A673 (cell line): ENCODE measurements at regions not wholly inside any gene's neighbourhood (a gene's known extent, or its start where the extent isn't known, plus 50 kb on each side); places are given as distances from the start of the nearest gene placed in this dataset.

Source experiments
- BruUV-seq: library from RNA; stranded (reverse); fragments of 400-500 nt; replicated peaks from 2 replicates; lab custom pipeline; 2021; lab: Mats Ljungman, UMichigan
- CTCF ChIA-PET: fragments of 300-600 bp; sonication (Branson Sonifier 250); formaldehyde crosslinking; loops from one replicate; lab custom pipeline; 2022; ENCODE audit warnings: antibody characterized with exemption; lab: Charles Lee
- POLR2A ChIA-PET: fragments of 300-600 bp; sonication (Branson Sonifier 250); formaldehyde crosslinking; loops from one replicate; lab custom pipeline; 2022; ENCODE audit warnings: antibody characterized with exemption; ENCODE audit not compliant: low non-redundant PET; lab: Charles Lee
- DNase-seq: peaks from one replicate; pipeline ENCODE4 v3.0.0-alpha.2; 2015; ENCODE audit warnings: low spot score
- H3K27ac ChIP-seq: fragments of 200-600 bp; sonication (generic); 2 replicates; pipeline ENCODE4 v1.5.1; 2016; ENCODE audit warnings: mixed run types, low read depth, mild to moderate bottlenecking, mixed read lengths, antibody characterized with exemption, low read length; ENCODE audit not compliant: poor library complexity, severe bottlenecking
- H3K27me3 ChIP-seq: fragments of 200-600 bp; sonication (generic); replicated peaks from 2 replicates; pipeline ENCODE4 v1.6.1; 2017; ENCODE audit warnings: mixed run types, low read depth, mild to moderate bottlenecking, mixed read lengths, antibody characterized with exemption, low read length; ENCODE audit not compliant: insufficient read depth, poor library complexity
- H3K36me3 ChIP-seq: fragments of 200-600 bp; sonication (generic); 2 replicates; pipeline ENCODE4 v1.6.1; 2016; ENCODE audit warnings: mixed run types, mild to moderate bottlenecking, mixed read lengths, antibody characterized with exemption, low read length; ENCODE audit not compliant: insufficient read depth, poor library complexity, severe bottlenecking
- H3K4me1 ChIP-seq: fragments of 200-600 bp; sonication (generic); 2 replicates; pipeline ENCODE4 v1.6.1; 2017; ENCODE audit warnings: mixed run types, mild to moderate bottlenecking, mixed read lengths, antibody characterized with exemption, low read length; ENCODE audit not compliant: insufficient read depth, poor library complexity, severe bottlenecking
- H3K4me3 ChIP-seq: fragments of 200-600 bp; sonication (generic); 2 replicates; pipeline ENCODE4 v1.5.1; 2016; ENCODE audit warnings: low read depth, mixed run types, mild to moderate bottlenecking, mixed read lengths, low read length; ENCODE audit not compliant: poor library complexity, severe bottlenecking
- H3K9me3 ChIP-seq: fragments of 200-600 bp; sonication (generic); 2 replicates; pipeline ENCODE4 v1.6.1; 2016; ENCODE audit warnings: mixed run types, low read depth, mild to moderate bottlenecking, mixed read lengths, antibody characterized with exemption, low read length; ENCODE audit not compliant: poor library complexity, severe bottlenecking
- EZH2 ChIP-seq: fragments of 200-600 bp; sonication (generic); IDR thresholded peaks from 2 replicates; pipeline ENCODE4 v1.6.1; 2017; ENCODE audit warnings: borderline replicate concordance, low read depth, mild to moderate bottlenecking, mixed read lengths, antibody characterized with exemption, low read length; ENCODE audit not compliant: poor library complexity, severe bottlenecking
- intact Hi-C: fragments of 100-400 bp; cut with micrococcal nuclease; formaldehyde crosslinking; loops from one replicate; pipeline ENCODE4 v1.10.0; 2022; ENCODE audit not compliant: unreplicated experiment
- TF ChIP-seq, protein P1 (sequence below): fragments of 300-800, 200-600 bp; sonication (generic); conservative IDR thresholded peaks from 2 replicates; pipeline ENCODE4 v1.5.1; 2017; ENCODE audit warnings: low read depth, mild to moderate bottlenecking, antibody characterized with exemption, low read length, moderate library complexity, mixed read lengths

DNA sequence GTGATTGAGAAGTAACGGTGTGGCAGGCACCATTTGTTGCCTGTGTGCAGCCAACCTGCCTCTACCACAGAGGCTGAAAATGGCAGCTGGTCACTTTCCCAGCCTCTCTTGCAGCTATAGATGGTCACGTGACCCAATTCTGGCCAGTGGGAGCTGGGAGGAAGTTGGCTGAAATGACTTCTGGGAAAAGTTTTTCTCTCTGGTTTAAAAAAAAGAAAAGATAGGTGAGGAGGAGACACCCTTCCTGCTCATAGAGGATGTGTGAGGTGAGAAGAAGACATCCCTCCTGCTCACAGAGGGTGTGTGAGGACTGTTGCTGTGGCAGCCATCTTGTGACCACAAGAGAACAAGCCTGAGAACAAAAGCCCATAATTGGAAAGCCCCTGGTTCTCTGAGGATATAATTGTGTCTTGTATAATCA is 122.8 kb downstream of the SYF2 start:
- H3K27me3 ChIP-seq, result no peaks in the 10 kb centered on the region
- CTCF ChIA-PET, result no interaction called here
- no TSS peak for BruUV-seq
- H3K9me3 ChIP-seq, result no peaks in the 10 kb centered on the region
- H3K27ac ChIP-seq, result no peak overlapping the region
- intact Hi-C loops, result no loop called here
- H3K4me1 ChIP-seq, result no peaks in the 10 kb centered on the region
- POLR2A ChIA-PET, result no interaction called here
- no peak overlapping the region for H3K4me3 ChIP-seq
- TF ChIP-seq EZH2, result no peak
- TF ChIP-seq, protein P1, sequence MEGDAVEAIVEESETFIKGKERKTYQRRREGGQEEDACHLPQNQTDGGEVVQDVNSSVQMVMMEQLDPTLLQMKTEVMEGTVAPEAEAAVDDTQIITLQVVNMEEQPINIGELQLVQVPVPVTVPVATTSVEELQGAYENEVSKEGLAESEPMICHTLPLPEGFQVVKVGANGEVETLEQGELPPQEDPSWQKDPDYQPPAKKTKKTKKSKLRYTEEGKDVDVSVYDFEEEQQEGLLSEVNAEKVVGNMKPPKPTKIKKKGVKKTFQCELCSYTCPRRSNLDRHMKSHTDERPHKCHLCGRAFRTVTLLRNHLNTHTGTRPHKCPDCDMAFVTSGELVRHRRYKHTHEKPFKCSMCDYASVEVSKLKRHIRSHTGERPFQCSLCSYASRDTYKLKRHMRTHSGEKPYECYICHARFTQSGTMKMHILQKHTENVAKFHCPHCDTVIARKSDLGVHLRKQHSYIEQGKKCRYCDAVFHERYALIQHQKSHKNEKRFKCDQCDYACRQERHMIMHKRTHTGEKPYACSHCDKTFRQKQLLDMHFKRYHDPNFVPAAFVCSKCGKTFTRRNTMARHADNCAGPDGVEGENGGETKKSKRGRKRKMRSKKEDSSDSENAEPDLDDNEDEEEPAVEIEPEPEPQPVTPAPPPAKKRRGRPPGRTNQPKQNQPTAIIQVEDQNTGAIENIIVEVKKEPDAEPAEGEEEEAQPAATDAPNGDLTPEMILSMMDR, result no peak
- H3K36me3 ChIP-seq, result no peaks in the 10 kb centered on the region
- DNase-seq, result no peak

DNA sequence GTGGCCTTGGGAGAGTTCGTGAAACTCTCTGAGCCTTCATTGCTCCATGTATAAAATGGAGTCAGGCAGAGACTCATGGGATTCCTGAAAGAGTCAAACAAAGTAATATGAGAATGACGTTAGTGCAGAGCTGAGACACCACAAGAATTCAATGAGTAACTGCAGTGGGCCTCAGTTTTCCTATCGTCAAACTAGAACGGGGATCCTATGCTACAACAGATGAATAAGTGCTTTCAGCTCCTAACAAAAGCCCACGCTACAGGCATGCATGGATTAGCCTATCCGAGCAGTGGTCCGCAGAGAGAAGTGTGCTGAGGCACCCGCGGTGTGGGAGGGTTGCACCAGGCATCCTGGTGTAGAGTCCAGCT is 124.7 kb downstream of the SYF2 start:
- POLR2A ChIA-PET, result no interaction called here
- DNase-seq, result no peak
- CTCF ChIA-PET, result interaction anchor here (0.5 kb wide), 1 partner anchor 108 kb away, joined by 3 read pairs; no protein-coding TSS in a partner anchor
- no peak for TF ChIP-seq EZH2
- TF ChIP-seq, protein P1, result no peak
- no peaks in the 10 kb centered on the region for H3K36me3 ChIP-seq
- H3K27ac ChIP-seq, result no peak overlapping the region
- H3K4me1 ChIP-seq, result no peaks in the 10 kb centered on the region
- H3K4me3 ChIP-seq, result no peak overlapping the region
- no TSS peak for BruUV-seq
- intact Hi-C loops, result no loop called here
- no peaks in the 10 kb centered on the region for H3K27me3 ChIP-seq
- H3K9me3 ChIP-seq, result no peaks in the 10 kb centered on the region

DNA sequence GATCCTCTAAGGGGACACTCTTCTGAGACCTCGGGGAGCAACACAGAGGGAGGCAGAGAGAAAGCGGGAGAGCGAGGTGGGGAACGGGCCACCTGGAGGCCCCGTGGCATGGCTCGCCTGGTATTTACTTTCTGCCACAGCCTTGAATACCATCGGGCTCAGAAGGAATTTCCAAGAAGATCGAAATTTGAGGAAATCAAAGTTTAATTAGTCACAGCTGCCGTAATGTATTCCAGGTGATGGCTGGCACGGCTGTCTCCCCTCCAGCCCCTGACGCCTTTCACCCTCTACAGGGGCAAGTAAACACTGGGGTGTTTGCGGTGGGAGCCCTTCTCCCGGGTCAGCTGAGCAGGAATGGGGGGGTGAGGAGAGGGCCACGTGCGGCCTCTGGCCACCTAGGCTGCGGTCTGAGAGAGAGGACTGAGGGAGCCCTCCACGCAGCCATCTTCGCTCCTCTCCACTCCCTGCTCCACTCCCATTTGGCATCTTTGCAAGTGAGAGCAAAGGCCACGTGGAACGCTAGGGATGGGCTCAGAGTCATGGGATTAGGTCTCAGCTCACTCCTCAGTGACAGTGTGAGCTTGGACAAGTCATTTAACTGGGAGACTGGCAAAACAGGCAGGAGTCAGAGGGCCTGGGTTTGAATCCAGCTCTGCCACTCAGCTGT is 125.2 kb downstream of the SYF2 start:
- H3K4me3 ChIP-seq, result no peak overlapping the region
- H3K36me3 ChIP-seq, result no peaks in the 10 kb centered on the region
- H3K27me3 ChIP-seq, result no peaks in the 10 kb centered on the region
- DNase-seq, result no peak
- no TSS peak for BruUV-seq
- H3K27ac ChIP-seq, result no peak overlapping the region
- ChIA-PET POLR2A (no interaction called here), CTCF (interaction anchor here (0.5 kb wide), 1 partner anchor 108 kb away, joined by 3 read pairs; no protein-coding TSS in a partner anchor)
- no peaks in the 10 kb centered on the region for H3K4me1 ChIP-seq
- intact Hi-C loops, result no loop called here
- no peaks in the 10 kb centered on the region for H3K9me3 ChIP-seq
- no peak for TF ChIP-seq EZH2
- TF ChIP-seq, protein P1, result no peak
